Keratinocyte (primary cell): ENCODE measurements at regions not wholly inside any gene's neighbourhood (a gene's known extent, or its start where the extent isn't known, plus 50 kb on each side); places are given as distances from the start of the nearest gene placed in this dataset.

Experiments
- CTCF ChIP-seq, 3 experiments: IDR thresholded peaks in 1 of 3; conservative IDR thresholded peaks in 1 of 3; optimal IDR thresholded peaks in 1 of 3; 2 replicates in 2 of 3; 3 replicates in 1 of 3; pipeline versions ENCODE3 to v1.5.1; 2011; ENCODE audit warnings: low read length in 3 of 3, mild to moderate bottlenecking in 3 of 3, moderate library complexity in 2 of 3, control low read depth in 1 of 3, inconsistent platforms in 1 of 3; ENCODE audit not compliant: insufficient read depth in 2 of 3; ENCODE audit errors: extremely low read depth in 1 of 3
- EZH2 ChIP-seq: IDR thresholded peaks from one replicate; pipeline ENCODE4 v1.6.1; 2012; ENCODE audit warnings: inconsistent platforms, mild to moderate bottlenecking, low read length, moderate library complexity

GRCh38 chr7:108908456-108908855 lies 338.8 kb downstream of the DNAJB9 start:
- no peak for TF ChIP-seq EZH2
- TF ChIP-seq CTCF (optimal IDR thresholded peaks at IDR 0.05 in 1 of 3, IDR thresholded peaks at IDR 0.05 in 1 of 3, conservative IDR thresholded peaks at IDR 0.05 in 1 of 3; ENCODE audit: extremely low read depth in 1 of 3, insufficient read depth in 2 of 3, low read length in 3 of 3) = no peak
